Vagina (tissue), 2 donors: ENCODE measurements at regions not wholly inside any gene's neighbourhood (a gene's known extent, or its start where the extent isn't known, plus 50 kb on each side); places are given as distances from the start of the nearest gene placed in this dataset.
"Not testable (repeated sequence)": the region's sequence is repeated elsewhere in the genome, so short reads cannot be mapped to it uniquely, and the experiment has no call there.

ENCODE experiments used
- DNase-seq, 2 donors: peaks; one replicate each; pipeline ENCODE4 v3.0.0-alpha.2; 2017; ENCODE audit errors: extremely low spot score in 2 of 2
- H3K27ac ChIP-seq: fragments of 200-600 bp; sonication (generic); one replicate; pipeline ENCODE4 v1.5.1; 2019
- H3K27me3 ChIP-seq: fragments of 200-600 bp; sonication (generic); one replicate; pipeline ENCODE4 v1.5.1; 2019
- H3K36me3 ChIP-seq, 2 donors: fragments of 200-600 bp; sonication (generic); one replicate each; pipeline ENCODE4 v1.5.1; 2017 to 2019
- H3K4me1 ChIP-seq: fragments of 200-600 bp; sonication (generic); one replicate; pipeline ENCODE4 v1.5.1; 2019
- H3K4me3 ChIP-seq, 2 donors: fragments of 200-600 bp; sonication (generic); 1 replicate in 1 of 2; 2 replicates in 1 of 2; pipeline ENCODE4 v1.5.1; 2016 to 2019
- H3K9me3 ChIP-seq: fragments of 200-600 bp; sonication (generic); one replicate; pipeline ENCODE4 v1.5.1; 2019
- POLR2A ChIP-seq, 2 donors: fragments of 450-650 bp; IDR thresholded peaks; one replicate each; pipeline ENCODE4 v1.6.1; 2017; ENCODE audit warnings: antibody characterized with exemption in 2 of 2, mild to moderate bottlenecking in 2 of 2, moderate library complexity in 2 of 2
- POLR2AphosphoS5 ChIP-seq, 2 donors: sonication (generic); formaldehyde crosslinking; IDR thresholded peaks; one replicate each; pipeline ENCODE4 v1.9.0; 2017; ENCODE audit warnings: antibody characterized with exemption in 2 of 2, mild to moderate bottlenecking in 2 of 2, low read depth in 1 of 2; ENCODE audit not compliant: insufficient read depth in 1 of 2
- intact Hi-C: fragments of 100-400 bp; cut with DNase I; formaldehyde crosslinking; loops from one replicate; pipeline ENCODE4 v1.15.1; 2023
- TF ChIP-seq, protein P1 (sequence below), 3 experiments: fragments of 450-650 bp in 2 of 3; fragments of 200-600 bp in 1 of 3; sonication (generic) in 1 of 3; IDR thresholded peaks; one replicate each; pipeline ENCODE4 v1.5.1; 2017 to 2019; ENCODE audit warnings: antibody characterized with exemption in 3 of 3, mild to moderate bottlenecking in 2 of 3, moderate library complexity in 2 of 3

DNA sequence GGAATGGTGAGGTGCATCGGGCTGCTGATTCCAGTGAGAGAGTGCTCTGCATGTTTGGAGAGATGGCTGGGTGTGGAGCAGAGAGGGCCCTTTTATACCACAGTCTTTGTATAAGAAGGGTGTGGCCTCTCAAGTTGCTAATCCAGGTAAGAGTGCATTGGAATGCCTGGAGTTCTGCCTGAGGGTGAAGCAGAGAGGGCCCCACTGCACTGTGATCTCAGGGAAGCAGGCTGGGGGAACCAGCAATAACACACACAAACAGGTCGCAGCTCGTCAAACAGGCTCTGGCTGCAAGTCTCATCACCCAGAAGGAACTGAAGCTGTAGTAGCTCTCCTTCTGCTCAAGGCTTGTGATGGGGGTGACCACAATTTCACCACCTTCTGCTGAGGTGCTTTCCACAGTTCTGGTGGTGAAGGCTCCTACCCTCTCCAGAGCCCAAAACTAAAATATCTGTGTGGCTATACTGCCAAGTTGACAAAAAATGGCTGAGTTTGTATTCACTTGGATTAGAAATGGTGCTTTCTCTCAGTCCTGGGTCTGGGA is 687.4 kb upstream of the HS3ST1 start:
- intact Hi-C loops: no loop called here
- Histone ChIP-seq H3K27ac (no peak overlapping the region), H3K4me3 (no peak overlapping the region), H3K4me1 (no peaks in the 10 kb centered on the region), H3K27me3 (no peaks in the 10 kb centered on the region), H3K9me3 (no peaks in the 10 kb centered on the region), H3K36me3 (no peaks in the 10 kb centered on the region)
- TF ChIP-seq POLR2A (IDR thresholded peaks at IDR 0.05) (no peak), POLR2AphosphoS5 (IDR thresholded peaks at IDR 0.05; ENCODE audit: insufficient read depth in 1 of 2, low read depth in 1 of 2) (no peak)
- TF ChIP-seq, protein P1, sequence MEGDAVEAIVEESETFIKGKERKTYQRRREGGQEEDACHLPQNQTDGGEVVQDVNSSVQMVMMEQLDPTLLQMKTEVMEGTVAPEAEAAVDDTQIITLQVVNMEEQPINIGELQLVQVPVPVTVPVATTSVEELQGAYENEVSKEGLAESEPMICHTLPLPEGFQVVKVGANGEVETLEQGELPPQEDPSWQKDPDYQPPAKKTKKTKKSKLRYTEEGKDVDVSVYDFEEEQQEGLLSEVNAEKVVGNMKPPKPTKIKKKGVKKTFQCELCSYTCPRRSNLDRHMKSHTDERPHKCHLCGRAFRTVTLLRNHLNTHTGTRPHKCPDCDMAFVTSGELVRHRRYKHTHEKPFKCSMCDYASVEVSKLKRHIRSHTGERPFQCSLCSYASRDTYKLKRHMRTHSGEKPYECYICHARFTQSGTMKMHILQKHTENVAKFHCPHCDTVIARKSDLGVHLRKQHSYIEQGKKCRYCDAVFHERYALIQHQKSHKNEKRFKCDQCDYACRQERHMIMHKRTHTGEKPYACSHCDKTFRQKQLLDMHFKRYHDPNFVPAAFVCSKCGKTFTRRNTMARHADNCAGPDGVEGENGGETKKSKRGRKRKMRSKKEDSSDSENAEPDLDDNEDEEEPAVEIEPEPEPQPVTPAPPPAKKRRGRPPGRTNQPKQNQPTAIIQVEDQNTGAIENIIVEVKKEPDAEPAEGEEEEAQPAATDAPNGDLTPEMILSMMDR (IDR thresholded peaks at IDR 0.05): no peak
- no peak for DNase-seq

DNA sequence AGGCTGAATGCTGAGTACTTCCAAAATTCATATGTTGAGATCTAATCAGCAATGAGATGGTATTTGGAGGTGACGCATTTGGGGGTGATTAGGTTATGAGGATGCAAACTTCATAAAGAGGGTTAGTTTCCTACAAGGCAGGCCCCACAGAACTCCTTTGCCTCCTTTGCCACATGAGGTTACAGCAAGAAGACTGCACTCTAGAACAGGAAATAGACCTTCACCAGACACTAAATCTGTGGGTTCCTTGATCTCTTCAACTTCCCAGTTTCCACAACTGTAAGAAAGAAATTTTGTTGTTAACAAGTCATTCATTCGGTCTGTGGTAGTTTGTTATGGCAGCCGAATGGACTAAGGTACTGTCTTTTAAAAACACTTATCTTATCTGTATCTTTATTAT is 681.9 kb upstream of the HS3ST1 start:
- intact Hi-C loops: no loop called here
- H3K27me3 ChIP-seq: no peaks in the 10 kb centered on the region
- no peak overlapping the region for H3K27ac ChIP-seq
- no peak for DNase-seq
- no peaks in the 10 kb centered on the region for H3K36me3 ChIP-seq
- H3K4me3 ChIP-seq: no peak overlapping the region
- TF ChIP-seq, protein P1 (IDR thresholded peaks at IDR 0.05): no peak
- TF ChIP-seq POLR2A (IDR thresholded peaks at IDR 0.05) (no peak), POLR2AphosphoS5 (IDR thresholded peaks at IDR 0.05; ENCODE audit: insufficient read depth in 1 of 2, low read depth in 1 of 2) (no peak)
- H3K9me3 ChIP-seq: no peaks in the 10 kb centered on the region
- no peaks in the 10 kb centered on the region for H3K4me1 ChIP-seq

DNA sequence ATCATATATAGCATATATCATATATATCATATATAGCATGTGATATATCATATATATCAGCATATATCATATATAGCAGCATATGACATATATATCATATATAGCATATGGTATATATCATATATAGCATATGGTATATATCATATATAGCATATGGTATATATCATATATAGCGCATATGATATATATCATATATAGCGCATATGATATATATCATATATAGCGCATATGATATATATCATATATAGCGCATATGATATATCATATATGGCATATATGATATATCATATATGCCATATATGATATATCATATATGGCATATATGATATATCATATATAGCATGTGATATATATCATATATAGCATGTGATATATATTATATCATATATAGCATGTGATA is 680.4 kb upstream of the HS3ST1 start:
- H3K27me3 ChIP-seq, H3K27ac ChIP-seq, H3K36me3 ChIP-seq, H3K4me1 ChIP-seq, intact Hi-C loops, H3K9me3 ChIP-seq, H3K4me3 ChIP-seq, DNase-seq: not testable (repeated sequence)

DNA sequence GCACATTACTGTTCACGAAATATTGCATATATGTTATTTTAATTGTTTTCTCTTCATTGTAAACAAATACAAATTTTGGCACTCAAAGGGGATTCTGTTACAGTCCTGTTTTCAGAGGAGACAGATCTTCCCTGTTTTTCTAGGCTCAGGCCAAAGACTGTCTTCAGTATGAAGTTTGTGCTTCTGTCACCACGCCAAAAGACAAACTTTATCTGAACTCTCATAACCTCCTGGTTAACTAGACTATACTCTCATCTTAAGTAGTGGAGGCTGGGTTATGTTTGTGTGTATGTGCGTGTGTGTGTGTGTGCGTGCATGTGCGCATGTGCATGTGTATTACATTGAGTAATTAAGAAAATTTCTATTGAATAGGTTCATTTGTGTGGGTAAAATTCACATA is 676.8 kb upstream of the HS3ST1 start:
- Histone ChIP-seq H3K4me1 (no peaks in the 10 kb centered on the region), H3K27me3 (no peaks in the 10 kb centered on the region), H3K27ac (no peak overlapping the region), H3K4me3 (no peak overlapping the region), H3K36me3 (no peaks in the 10 kb centered on the region), H3K9me3 (no peaks in the 10 kb centered on the region)
- TF ChIP-seq POLR2AphosphoS5 (IDR thresholded peaks at IDR 0.05; ENCODE audit: insufficient read depth in 1 of 2, low read depth in 1 of 2): no peak
- TF ChIP-seq, protein P1 (IDR thresholded peaks at IDR 0.05): no peak
- TF ChIP-seq POLR2A (IDR thresholded peaks at IDR 0.05): no peak
- DNase-seq: no peak
- intact Hi-C loops: no loop called here

DNA sequence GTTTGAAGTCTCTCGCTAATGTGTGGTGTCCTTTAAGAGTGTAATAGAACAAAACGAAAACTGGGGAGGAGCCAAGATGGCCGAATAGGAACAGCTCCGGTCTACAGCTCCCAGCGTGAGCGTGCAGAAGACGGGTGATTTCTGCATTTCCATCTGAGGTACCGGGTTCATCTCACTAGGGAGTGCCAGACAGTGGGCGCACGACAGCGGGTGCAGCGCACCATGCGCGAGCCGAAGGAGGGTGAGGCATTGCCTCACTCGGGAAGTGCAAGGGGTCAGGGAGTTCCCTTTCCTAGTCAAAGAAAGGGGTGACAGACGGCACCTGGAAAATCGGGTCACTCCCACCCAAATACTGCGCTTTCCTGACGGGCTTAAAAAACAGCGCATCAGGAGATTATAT is 661.2 kb upstream of the HS3ST1 start:
- H3K27me3 ChIP-seq, H3K27ac ChIP-seq, intact Hi-C loops, H3K36me3 ChIP-seq, H3K4me3 ChIP-seq, H3K4me1 ChIP-seq, H3K9me3 ChIP-seq, DNase-seq: not testable (repeated sequence)

DNA sequence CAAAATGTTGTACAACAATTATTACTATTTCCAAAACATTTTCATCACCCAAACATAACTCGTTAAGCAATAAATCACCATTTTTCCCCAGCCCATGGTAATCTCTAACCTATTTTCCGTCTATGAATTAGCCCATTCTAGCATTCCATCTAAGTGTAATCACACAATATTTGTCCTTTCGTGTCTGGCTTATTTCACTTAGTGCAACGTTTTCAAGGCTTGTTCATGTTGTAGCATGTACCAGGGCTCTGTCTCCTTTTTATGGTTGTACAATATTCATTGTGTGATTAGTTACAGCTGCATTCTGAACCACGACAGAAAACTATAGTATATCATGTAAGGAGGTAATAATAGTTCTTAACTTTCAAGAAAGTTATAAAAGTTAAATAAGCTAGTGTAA is 656.0 kb upstream of the HS3ST1 start:
- Histone ChIP-seq H3K4me3 (no peak overlapping the region), H3K36me3 (no peaks in the 10 kb centered on the region), H3K4me1 (no peaks in the 10 kb centered on the region), H3K27ac (no peak overlapping the region), H3K27me3 (no peaks in the 10 kb centered on the region), H3K9me3 (no peaks in the 10 kb centered on the region)
- DNase-seq: no peak
- TF ChIP-seq, protein P1 (IDR thresholded peaks at IDR 0.05): no peak
- TF ChIP-seq POLR2A (IDR thresholded peaks at IDR 0.05) (no peak), POLR2AphosphoS5 (IDR thresholded peaks at IDR 0.05; ENCODE audit: insufficient read depth in 1 of 2, low read depth in 1 of 2) (no peak)
- intact Hi-C loops: no loop called here
